ENCODE measurements at regions not wholly inside any gene's neighbourhood (a gene's known extent, or its start where the extent isn't known, plus 50 kb on each side); places are given as distances from the start of the nearest gene placed in this dataset.

- TF ChIP-seq, protein P1, sequence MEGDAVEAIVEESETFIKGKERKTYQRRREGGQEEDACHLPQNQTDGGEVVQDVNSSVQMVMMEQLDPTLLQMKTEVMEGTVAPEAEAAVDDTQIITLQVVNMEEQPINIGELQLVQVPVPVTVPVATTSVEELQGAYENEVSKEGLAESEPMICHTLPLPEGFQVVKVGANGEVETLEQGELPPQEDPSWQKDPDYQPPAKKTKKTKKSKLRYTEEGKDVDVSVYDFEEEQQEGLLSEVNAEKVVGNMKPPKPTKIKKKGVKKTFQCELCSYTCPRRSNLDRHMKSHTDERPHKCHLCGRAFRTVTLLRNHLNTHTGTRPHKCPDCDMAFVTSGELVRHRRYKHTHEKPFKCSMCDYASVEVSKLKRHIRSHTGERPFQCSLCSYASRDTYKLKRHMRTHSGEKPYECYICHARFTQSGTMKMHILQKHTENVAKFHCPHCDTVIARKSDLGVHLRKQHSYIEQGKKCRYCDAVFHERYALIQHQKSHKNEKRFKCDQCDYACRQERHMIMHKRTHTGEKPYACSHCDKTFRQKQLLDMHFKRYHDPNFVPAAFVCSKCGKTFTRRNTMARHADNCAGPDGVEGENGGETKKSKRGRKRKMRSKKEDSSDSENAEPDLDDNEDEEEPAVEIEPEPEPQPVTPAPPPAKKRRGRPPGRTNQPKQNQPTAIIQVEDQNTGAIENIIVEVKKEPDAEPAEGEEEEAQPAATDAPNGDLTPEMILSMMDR (conservative IDR thresholded peaks at IDR 0.05), result no peak
- no peak for TF ChIP-seq ZFX (IDR thresholded peaks at IDR 0.05)
Measured at GRCh38 chr3:194961149-194961548, 275.5 kb downstream of the FAM43A start.

Data from C4-2B (cell line).